H54 (cell line): ENCODE measurements at regions not wholly inside any gene's neighbourhood (a gene's known extent, or its start where the extent isn't known, plus 50 kb on each side); places are given as distances from the start of the nearest gene placed in this dataset.
A peak's percentile ranks its signal among the peaks of the same experiment; 100 is the strongest.
"Not testable (repeated sequence)": the region's sequence is repeated elsewhere in the genome, so short reads cannot be mapped to it uniquely, and the experiment has no call there.

Source experiments
- DNase-seq: peaks from one replicate; pipeline ENCODE4 v3.0.0; 2011; ENCODE audit warnings: low spot score, mixed read lengths; ENCODE audit not compliant: insufficient read length
- FAIRE-seq: peaks from 3 replicates; lab custom pipeline; 2011; peaks lifted over from hg19 to GRCh38; lab: Jason Lieb, UNC
- POLR2A ChIP-seq: IDR thresholded peaks from 2 replicates; pipeline ENCODE4 v1.6.1; 2011; ENCODE audit warnings: low read depth, mild to moderate bottlenecking, low read length

GRCh38 chrX:13208281-13208935 is 111.4 kb downstream of the ATXN3L start:
- TF ChIP-seq POLR2A, result no peak
- DNase-seq, result no peak
- FAIRE-seq, result no peak

GRCh38 chrX:13203271-13203670 is 116.6 kb downstream of the ATXN3L start:
- no peak for DNase-seq
- no peak for FAIRE-seq
- no peak for TF ChIP-seq POLR2A

DNA sequence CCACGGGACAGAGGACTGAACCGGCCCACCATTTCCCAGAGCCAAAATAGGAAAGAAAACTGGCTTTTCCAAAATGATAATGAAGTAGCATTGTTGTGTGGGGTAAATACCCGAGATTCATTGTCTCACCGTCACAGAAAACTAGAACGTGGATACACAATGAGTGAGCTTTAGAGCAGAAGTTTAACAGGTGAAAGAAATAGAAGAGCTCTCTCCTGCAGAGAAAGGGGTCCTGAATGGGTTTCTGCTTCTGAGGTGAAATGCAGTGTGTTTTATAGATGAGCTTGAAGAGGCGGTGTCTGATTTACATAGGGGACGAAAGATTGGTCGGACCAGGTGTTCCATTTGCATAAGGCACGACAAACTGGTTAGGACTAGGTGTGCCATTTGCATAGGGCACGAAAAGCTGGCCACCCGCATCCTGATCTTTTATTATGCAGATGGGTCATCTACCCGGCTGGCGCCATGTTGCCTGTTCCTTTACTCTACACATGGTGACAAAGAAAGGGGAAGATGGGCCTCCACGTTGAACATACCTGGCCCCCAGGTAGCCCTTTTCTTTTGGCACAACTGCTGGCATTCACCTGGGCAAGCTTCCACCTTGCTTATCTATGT is 118.1 kb downstream of the ATXN3L start:
- DNase-seq (no peak), FAIRE-seq (no peak)
- TF ChIP-seq POLR2A, result no peak

DNA sequence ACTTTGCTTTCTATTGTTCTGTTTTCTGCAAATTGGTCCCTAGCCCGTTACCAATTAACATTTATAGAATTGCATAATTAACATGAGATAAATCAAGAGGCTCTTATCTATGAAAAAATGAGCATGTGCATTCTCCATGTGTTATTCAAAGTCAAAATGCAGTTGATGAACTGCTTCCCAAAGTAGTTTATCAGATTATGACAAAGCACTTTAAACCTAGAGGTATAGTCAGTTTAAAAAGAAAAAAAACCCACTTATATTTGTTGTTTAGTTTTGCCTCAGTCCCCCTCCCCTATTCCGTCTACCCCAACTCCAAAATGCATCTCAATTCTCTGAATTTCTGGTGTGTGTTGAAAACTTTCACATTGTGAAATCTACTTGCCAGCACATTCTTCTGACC is 119.5 kb downstream of the ATXN3L start:
- DNase-seq, result no peak
- no peak for FAIRE-seq
- TF ChIP-seq POLR2A, result no peak

DNA sequence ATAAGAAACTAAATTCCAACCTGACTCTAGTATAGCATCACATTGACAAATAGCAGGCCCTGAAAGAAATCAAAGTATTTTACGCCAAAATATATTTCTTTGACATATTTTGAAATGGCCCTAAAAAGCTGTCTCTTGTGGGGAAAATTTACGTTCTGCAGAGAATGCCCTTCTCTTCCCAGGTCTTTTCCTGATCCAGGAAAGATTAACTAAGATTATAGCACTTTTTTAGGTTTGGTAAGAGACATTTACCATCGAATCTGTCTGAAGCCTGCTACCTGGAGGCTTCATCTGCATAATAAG is 121.1 kb downstream of the ATXN3L start:
- TF ChIP-seq POLR2A, result no peak
- DNase-seq (no peak), FAIRE-seq (no peak)

DNA sequence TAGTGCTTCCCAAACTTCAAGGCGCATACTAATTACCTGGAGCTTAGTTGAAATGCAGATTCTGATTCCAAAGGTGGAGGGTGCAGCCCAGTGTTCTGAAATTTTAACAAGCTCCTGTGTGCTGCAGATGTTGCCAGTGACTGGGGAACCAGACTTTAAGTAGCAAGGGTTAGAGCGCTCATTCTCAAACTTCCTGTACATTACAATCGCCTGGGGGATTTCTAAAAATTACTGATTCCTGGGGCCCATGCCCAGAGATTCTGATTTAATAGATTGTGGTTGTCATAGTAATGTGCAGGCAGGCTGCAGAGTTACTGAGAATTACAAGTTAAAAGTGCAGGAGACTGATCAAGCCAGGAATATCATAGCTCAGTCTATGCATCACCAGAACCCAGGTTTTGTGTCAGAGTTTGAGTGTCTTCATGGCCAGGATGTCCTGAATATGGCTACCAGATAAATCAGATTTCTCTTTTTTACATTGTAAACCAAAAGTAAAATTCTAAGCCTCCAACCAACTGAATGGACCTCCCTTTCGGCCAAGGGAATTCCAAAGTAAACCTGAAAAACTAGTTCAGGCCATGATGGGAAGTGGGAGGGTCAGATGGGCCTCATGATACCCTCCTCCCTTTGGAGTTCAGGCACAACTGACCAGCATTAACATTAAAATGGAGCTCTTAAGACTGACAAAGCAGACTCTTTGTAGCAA is 121.6 kb downstream of the ATXN3L start:
- DNase-seq (no peak), FAIRE-seq (no peak)
- TF ChIP-seq POLR2A, result no peak

- no peak for FAIRE-seq
- no peak for DNase-seq
- TF ChIP-seq POLR2A, result no peak
Measured at GRCh38 chrX:13196782-13197181, 123.1 kb downstream of the ATXN3L start.

- DNase-seq (no peak), FAIRE-seq (no peak)
- TF ChIP-seq POLR2A, result no peak
Measured at GRCh38 chrX:13195340-13195739, 124.5 kb downstream of the ATXN3L start.

DNA sequence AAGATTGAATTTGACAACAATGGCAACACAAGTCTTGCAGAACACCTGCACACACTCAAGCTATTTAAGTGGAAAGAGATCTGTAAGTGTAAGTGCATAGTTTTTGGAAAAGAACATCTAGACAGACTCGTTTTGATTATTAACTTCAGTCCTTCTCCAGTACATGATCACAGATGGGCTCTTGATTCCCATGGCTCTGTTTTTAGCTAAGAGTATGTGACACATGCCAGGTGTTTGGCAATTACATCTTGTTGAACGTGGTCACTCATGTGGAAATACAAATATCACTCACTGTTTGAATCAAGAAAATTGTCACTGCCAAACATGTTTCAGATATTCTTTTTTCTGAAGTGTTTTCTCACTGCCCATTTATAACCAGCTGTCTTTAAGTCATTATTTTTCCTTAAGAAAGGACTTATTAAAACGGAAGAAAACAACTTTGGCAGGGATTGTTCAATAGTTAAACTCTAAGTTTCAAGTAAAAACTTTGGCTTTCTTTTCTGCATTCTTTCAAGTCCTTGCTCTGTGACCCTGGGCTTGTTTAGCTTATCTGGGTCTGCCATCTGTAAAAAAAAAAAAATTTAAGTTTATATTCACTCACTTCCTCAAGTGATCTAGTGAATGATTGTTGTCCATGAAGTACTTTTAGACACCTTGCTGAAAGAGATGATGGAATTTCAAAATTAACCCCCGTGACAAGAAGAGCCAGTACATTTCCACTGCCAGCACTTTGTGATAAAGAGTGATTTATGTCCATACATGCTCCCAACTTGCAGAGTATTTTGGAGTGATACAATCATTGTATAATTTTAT is 125.4 kb downstream of the ATXN3L start:
- FAIRE-seq, result no peak
- no peak for DNase-seq
- TF ChIP-seq POLR2A, result no peak

GRCh38 chrX:13190051-13190450 is 129.8 kb downstream of the ATXN3L start:
- DNase-seq (no peak), FAIRE-seq (no peak)
- TF ChIP-seq POLR2A, result no peak

DNA sequence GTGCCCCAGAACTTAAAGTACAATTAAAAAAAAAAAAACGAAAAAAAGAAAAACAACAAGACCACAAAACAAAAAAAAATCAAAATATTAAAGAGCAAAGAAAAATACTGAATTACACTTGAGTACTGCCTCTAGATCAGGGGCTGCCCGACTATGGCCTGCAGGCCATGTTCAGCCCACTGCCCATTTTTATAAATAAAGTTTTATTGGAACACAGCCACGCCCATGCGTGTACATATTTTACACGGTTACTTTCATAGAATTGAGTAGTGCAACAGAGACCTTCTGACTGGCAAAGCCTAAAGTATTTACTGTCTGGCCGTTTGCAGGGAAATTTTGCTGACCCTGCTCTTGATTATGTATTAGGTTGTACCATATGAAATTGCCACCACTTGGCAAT is 130.5 kb downstream of the ATXN3L start:
- no peak for FAIRE-seq
- no peak for DNase-seq
- TF ChIP-seq POLR2A, result no peak

DNA sequence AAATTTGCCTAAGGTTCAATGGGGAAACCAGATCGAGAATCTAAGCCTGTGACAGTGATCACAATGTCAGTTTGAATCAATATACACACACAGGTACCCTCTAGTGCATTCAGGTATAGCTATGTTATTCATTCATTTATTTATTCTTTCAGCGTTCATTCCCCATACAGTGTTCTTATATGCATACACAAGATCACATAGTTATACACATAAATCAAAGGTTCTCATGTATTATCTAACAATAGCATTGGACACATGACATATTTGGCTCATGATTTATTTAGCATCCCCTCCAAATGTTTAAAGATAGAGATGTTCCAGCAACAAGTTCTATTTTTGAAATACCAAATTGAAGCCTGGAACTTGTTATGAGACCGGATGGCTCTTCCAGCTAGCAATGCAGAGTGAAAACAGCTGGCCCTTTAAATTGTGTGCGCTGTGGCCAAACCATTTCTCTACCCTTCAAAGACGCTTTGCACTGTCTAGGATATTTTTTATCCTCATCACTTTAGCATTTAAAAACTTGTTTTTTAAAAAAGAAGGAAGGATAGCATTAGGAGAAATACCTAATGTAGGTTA is 131.0 kb downstream of the ATXN3L start:
- no peak for FAIRE-seq

GRCh38 chrX:13186643-13187042 is 133.2 kb downstream of the ATXN3L start:
- DNase-seq, FAIRE-seq: not testable (repeated sequence)

More for the DNA sequence above, 131.0 kb downstream of the ATXN3L start:
- no peak for TF ChIP-seq POLR2A
- DNase-seq, result no peak

GRCh38 chrX:13180807-13181206 is 136.4 kb upstream of the FAM9C start:
- TF ChIP-seq POLR2A, result no peak
- DNase-seq (peak; percentile 1), FAIRE-seq (no peak)
